Pulmonary artery endothelial cell (primary cell): ENCODE measurements at regions not wholly inside any gene's neighbourhood (a gene's known extent, or its start where the extent isn't known, plus 50 kb on each side); places are given as distances from the start of the nearest gene placed in this dataset.

Source experiments
- DNase-seq: peaks from one replicate; pipeline ENCODE4 v3.0.0-alpha.2; 2011; ENCODE audit warnings: low read depth, low spot score

DNA sequence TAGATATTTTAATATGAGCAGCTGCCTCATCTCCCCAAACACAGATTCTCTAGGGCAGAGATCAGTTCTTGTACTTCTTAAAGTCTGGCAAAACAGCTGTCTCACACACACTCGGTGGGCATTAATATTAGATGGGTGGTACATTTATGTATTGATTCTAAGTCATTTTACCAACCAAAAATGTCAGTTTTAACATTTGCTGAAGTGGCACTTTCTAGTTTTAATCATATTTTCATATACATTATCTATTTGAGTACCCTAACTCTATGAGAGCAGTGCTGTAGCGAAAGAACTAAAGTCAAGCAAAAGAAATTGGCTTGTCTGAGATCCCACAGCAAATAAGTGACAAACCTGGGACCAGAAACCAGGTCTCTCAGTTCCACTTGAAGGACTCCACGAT lies 134.5 kb upstream of the SPRY1 start:
- no peak for DNase-seq

DNA sequence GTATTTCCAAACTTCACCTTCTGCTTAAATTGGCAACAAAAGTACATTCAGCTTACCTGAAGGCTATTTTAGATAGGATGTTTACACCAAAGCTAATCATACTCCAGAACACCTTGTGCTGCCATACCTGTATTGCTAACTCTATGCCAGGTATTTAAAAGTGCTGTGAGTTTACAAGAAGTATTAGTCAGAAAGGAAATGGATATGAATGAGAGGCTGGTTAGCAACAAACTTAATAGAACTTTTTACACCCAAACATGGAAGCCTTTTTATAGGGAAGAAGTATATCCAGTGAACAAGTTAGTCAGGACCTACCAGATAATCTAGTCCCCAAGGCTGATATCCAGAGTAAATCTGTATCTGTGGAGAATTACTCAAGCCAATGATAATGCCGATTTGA lies 131.2 kb upstream of the SPRY1 start:
- DNase-seq, result no peak

DNA sequence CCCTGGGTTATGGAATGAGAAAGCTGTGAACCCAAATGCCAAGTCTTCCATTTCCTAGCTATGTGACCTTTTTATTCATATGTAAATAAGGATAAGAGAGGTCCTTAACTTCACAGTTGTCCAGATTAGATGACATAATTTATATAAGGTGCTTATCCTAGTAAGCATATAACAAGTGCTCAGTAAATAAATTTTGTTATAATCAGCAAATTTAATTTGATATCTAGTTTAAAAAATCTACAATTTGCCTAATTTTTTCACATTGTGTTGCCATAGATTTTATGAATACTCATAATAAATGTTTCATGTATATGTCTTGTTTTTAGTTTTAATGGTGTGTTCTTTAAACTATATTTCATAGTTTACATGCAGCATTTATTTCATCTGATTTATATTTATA lies 130.4 kb upstream of the SPRY1 start:
- no peak for DNase-seq

DNA sequence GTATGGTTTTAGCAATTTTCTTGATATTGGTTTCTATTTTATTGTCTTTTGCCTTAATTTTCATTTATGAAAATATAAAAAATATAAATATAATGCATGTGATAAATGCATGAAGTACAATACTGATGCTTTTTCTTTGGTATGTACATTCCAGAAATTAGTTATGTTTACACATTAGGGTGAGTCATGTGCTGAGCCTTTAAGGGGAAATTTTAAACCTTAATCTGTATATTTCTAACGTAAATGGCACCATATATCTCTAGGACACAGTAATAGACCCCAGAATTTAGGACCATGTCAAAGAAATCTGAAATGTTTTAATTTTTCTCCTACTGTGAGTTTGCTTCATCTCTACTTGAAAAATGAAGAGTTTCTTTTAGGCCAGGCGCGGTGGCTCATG lies 117.8 kb upstream of the SPRY1 start:
- DNase-seq, result no peak

DNA sequence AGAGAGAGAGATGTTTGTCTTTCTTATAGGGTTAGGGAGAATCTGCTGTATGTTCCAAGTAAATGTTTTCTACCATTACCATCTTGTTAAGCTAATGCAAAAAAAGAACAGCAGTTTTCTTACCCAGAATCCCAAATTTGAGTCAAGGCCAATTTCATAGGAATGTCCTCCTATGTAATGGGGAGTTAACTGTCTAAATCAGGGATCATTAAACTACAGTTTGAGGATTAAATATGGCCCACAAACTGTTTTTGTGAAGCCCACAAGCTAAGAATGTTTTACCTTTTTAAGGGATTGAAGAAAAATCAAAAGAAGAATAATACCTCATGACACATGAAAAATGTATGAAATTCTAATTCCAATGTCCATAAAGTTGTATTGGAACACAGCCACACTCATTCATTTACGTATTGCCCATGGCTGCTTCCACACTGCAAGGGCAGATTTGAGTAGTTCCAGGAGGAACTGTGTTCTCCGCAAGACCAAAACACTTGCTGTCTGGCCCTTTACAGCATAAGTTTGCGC lies 113.2 kb upstream of the SPRY1 start:
- no peak for DNase-seq

DNA sequence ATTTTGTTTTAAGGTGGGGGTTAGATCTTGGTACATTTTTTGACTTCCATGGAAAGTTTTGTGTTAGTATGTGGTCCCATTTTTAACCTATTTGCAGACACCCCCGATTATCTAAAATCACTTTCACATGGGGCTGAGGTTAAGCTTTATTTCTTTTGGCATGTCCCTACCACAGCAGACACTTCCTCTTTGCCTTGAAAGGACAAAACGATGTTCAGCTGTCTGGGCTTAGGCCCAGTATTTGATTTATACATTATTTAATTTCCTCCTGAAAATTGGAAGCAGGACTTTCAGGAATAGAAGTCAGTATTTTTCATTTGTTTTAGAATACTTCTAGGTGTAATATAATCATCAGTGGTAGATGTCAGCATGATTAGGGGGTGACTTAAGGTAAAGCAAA lies 112.4 kb upstream of the SPRY1 start:
- peak; percentile 11 for DNase-seq

DNA sequence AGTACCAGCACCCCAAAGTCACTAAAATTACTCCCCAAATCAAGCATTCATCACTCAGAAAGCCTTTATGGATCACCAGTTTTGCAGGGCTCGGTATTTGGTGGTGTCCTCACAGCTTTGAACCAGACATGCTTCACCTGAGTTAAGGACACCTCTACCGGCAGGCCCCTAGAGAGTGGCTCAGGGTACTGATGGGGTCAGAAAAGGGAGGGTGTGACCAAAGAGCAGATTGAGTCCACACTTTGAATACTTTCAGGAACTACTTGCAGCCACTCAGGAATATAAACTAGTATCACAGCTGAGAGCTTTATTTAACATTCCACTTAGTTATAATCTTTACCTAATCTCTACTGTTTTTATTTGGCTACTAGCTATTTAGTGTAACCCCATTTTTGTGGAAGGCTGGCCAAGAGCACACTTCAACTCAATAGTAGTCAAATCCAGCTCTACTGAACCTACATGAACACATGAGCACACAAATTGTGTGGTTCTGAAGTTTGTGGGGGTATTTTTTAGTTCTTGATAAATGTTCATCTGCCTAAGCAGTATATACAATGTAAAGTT lies 109.6 kb upstream of the SPRY1 start:
- no peak for DNase-seq

DNA sequence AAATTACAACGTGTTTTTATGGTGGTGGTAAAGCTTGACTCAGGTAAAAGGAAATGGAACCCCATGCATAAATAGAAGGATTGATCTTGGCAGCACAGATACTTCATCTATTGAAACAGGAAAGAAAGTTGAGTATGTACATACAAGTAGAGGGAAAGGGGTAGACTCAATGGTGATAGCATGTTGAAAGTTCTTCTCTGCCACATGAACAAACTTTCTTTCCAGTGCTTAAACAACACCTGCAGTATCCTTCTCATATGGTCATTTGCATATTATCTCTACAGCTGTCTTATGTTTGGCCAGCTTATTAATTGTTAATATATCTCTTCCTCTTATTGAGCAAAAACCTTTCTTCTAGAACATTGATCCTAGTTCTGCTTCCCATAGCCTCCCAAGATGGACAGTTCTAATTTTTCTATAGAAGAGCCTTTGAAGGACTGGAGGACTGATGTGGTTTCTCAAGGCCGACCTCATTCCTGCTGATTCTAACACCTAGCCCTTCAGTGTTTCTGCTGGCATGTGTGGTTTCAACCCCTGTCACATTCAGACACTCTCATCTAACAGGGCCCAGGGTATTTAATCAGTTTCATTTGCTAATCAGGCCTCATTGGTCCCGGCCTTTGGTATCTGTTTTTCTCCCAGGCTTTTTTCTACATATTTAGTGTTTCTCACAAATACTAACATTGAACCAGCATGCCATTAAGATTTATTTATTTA lies 108.1 kb upstream of the SPRY1 start:
- DNase-seq, result no peak

DNA sequence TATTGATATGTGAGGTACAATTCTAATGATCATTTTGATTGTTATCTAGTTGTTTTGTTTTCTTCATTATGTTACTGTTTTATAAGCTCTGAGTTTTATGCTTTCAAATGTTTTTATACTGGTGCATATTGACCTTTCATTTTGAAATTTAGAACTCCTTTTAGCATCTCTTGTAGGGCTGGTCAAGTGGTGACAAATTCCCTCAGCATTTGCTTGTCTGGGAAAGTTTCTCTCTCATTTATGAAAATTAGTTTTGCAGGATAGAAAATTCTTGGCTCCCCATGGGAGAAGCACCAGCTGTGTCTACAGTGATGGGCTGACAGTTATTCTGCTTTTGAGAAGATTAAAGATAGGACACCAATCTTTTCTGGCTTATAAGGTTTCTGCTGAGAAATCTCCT lies 105.3 kb upstream of the SPRY1 start:
- no peak for DNase-seq

DNA sequence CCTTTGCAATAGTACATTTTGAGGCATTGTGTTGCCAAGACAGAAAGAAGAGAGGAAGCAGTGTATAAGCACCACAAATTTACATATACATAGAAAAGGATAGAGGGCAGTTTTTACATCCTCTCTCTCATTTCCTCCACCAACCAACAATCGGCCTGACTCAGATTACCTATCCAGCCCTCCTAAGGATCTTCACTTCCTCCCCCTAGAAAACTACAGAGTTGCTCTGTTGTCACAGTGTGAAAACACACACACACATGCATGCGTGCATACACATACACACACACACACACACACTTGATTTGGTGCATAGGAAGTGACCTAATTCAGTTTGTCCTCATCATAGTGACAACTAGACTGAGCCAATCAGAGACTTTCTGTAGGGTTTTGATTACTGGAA lies 98.8 kb upstream of the SPRY1 start:
- DNase-seq, result no peak

DNA sequence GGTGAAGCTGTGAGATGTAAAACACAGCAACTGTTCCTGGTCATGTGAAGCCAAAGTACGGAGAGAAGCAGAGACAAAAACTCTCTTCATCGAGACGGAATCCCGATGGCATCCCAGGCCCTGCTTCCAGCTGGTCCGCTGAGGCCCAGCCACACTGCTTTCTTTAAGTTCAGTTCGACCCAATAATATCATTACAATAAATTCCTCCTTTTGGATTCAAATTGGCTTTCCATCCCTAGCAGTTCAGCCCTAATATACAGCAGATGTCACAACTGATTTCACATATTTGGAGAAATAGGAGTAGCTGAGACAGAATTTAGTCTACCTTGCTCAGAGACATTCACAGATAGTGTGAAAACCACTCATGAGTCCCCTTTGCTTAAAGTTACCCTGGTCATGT lies 98.3 kb upstream of the SPRY1 start:
- no peak for DNase-seq

DNA sequence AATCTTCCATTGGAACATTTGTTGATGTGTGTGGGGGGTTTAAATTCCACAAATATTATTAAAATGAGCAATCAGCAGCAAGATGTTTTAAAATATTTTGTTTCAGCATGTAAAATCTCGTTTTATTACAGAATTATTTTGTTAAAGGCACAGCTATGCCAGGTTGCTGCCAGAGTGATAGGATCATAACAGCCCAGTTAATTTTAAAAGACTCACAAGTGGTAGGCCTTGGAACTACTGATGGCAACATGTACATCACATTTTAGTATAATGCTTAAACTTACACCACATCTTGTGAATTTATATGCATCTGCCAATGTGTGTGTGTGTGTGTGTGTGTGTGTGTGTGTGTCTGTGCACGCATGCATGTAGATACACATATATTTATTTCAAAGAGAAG lies 97.8 kb upstream of the SPRY1 start:
- no peak for DNase-seq

DNA sequence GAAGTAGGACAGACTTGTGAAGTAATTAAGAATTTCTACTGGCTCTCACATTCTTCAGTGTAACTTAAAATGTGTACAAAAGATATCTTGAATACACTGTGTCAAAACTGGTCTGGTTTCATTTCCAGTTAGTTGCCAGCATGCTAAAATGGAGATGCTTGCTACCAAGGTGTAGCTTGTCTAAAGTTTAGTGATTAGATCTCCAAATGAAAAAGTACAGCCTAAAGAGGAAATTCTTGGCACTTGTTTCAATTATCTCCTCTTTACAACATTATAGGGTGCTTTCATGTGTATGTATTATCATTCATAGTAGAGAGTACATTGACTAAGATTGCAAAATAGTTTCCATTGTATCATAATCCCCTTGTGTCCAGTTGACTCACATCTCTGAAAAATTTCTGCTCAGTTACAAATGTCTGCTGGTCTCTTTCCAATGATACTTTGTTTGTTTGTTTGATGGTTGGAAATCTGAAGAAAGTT lies 97.3 kb upstream of the SPRY1 start:
- no peak for DNase-seq

DNA sequence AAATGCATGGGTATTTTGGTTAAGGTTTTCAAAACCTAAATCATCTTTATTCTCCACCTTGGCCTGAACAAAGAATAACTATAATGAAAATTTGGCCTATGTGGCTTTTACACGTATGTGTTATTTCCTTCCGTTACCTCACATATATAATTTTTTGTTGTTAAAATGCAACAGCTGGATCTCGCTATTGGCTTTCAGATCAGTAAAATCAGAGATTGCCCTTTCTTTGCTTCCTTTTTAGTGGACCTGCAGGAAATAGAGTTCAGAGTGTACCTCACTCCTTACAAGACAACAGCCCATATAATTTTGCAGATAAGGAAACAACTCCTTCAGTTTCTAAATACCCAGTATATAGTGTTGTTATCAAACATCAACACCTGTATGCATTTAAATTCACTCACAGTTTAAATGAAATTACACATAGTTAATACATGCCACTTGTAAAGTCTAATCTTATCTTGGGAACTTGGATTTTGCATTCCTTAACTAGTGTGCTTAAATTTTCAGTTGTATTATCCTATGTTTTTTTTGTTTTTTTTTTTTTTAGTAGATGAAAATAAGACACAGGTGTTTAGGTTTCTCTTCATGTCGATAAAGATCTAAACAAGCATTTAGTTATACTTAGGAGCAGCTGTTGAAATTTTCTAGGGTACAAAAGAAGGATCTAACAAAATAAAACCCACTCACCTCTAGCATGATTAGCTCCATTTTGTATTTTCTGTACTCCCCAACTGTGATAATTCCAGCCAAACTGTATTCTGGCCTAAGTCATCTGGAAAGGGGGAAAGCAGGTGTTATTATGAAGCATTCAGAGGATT lies 96.2 kb upstream of the SPRY1 start:
- no peak for DNase-seq

DNA sequence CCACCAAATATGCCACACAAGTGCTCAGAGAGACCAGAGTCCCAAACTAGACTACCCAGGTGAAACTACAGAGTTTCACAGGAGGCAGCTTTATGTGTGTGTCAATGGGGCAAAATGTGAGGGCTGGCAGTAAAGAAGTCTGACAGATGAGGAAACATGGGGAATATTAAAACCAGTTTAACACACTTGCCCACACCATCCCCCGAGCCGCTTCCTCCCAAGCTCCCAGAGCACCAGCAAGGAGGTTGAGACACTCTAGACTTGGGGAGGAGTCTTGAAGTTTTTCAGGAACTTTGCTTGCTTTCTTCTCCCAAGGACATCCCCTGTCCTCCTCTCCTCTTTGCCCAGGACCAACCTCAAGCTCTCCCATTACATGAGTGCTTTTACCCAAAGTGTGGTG lies 94.7 kb upstream of the SPRY1 start:
- DNase-seq, result no peak

DNA sequence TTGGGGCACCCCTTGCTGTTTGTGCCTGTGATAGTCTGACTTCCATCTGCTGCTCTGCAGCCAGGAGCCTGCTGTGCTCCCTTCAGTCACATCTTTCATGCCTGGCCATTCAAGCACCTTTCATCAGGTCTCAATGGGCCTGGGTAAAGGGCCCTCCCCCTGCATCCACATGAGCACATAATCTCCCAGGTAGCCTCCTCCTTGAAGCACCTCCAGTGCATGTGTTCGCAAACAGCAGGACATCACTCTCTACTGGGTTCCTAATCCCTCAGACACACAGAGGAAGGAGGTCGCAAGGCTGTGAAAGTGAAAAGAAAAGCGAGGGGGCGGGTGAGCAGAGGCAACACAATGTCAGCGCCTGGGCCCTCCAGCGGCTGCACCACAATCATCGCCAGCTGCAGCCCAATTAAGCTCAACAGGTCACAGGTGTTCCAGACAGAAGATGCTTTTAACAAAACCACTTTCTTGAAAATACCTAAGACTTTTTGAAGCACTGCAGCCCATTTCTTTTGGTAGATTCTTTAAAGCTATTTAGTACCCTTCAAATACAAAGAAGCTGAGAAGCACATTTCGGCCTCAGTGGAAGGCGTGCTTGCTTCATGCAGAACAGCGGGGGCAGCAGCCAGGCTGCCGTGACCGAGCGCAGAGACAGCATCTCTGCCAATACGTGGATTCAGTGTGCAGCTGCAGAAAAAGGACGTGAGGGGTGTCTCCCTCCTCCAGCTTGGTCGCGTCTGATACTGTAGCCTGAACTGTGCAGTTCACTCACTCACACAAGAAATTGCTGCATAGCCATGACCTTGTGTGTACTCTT lies 92.2 kb upstream of the SPRY1 start:
- no peak for DNase-seq

DNA sequence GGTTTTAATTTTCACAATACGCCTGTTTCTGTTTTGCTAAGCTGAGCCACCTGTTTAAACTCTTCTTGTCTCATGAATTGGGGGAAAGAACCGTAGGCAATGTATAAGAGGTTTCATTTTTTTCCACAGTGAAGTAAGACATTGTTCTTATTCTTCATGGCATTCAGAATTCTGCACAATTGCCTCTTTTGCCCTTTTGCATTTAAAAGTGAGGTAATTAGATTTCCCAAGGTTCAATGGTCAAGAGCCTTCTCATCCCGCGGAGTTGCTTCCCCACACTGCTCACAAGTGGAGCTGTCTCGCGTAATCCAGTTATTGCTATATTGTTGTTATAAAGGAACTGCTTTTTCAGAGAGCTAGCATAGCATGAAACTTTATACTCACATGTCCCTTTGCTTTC lies 90.9 kb upstream of the SPRY1 start:
- DNase-seq, result no peak

DNA sequence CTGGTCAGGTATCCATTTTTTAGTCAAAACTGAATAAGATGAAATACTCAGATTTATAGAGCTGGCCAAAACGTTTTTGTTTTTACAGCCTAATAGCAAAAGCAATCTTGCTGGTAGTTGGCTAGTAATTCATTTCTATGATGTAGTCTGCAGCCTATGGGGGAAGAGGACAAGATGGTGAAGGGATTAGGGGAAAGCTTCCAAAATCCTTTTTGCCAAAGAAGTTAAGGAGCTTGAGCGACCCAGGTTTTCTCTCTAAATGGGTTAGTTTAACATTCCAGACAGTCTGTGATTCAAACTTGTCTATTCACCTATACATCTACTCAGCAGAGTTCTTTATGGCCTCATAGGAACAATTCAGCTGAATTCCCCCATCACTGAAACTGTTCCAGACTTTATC lies 89.8 kb upstream of the SPRY1 start:
- no peak for DNase-seq

DNA sequence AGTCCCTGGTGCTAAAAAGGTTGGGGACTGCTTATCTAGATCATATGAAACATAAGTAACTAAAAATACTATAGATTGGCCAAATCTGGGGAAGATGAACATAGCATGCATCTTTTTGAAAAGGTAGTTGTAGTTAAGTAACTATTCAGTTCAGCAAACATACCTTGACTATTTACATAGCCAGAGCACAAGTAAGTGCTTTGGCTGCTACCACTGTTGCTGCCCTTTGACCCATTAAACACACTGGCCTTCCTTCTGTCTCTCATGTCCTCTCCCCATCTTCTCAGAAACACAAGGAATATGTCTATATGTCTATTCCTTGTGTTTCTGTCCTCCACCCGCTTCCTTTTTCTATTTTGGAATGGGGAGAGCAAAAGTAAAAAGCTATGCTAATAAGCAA lies 87.9 kb upstream of the SPRY1 start:
- DNase-seq, result no peak

DNA sequence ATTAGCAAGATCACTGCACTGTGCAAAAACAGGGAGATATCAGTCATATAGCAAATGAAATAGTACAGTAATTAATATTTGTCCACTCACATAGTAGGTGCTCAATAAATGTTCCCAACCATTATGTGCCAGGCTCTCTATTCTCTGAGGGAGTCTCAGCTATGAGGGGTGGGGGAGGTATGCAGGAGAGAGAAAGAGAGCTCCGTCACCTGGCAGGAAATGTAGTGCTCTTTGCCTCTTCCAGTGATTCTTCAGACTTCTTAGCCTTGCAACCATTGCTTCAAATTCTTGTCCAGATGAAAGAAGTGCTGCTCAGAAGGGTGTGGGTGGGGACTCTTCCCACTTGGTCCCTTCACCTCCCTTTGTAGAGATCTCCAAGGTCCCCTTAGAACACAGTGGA lies 84.5 kb upstream of the SPRY1 start:
- no peak for DNase-seq

DNA sequence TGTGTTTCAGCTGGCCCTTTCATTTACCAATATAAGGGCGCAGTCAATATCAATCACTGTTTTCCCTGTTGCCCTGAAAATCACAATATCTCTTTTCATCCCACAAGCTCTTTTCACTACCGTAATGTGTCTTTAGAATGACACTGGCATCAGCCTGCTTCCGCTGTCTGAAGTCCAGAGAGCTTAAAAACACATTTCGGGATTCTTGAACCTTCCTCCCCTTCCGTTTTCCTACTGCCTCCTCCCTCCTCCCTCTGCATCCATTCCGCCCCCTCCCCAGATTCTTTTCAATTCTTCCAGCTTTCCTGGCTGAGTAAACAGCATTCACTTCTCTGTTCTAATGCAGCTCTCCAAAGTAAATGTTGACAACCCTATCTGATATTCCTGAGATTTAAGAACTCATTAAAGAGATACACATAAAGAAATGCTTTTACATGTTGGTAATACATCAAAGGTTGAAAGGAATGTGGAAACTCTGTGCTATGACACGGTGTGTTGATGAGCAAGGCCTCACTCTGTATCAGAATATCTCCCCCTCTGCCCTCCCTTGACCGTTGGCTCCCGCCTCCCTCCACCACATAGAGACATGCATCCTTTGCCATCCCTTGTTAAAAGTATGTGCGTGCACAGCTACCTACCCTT lies 83.5 kb upstream of the SPRY1 start:
- DNase-seq, result no peak
